ENCODE measurements at regions not wholly inside any gene's neighbourhood (a gene's known extent, or its start where the extent isn't known, plus 50 kb on each side); places are given as distances from the start of the nearest gene placed in this dataset.

- TF ChIP-seq POLR2A (IDR thresholded peaks at IDR 0.05) (no peak), CTCF (IDR thresholded peaks at IDR 0.05) (no peak)
Observed at GRCh38 chr22:48858856-48859255, 968.8 kb downstream of the BRD1 start.

All from adrenal gland (tissue), 5 donors.